Left ventricle myocardium superior (tissue), 1 donor: ENCODE measurements at regions not wholly inside any gene's neighbourhood (a gene's known extent, or its start where the extent isn't known, plus 50 kb on each side); places are given as distances from the start of the nearest gene placed in this dataset.

Source experiments
- ATAC-seq: fragments of 200-7000 bp; cut with Tn5 transposase; one replicate; pipeline ENCODE4 v1.9.1; 2020; ENCODE audit warnings: mild to moderate bottlenecking, moderate library complexity
- DNase-seq: peaks from one replicate; pipeline ENCODE4 v3.0.0-alpha.2; 2020
- intact Hi-C: fragments of 100-400 bp; cut with micrococcal nuclease; formaldehyde crosslinking; loops from one replicate; pipeline ENCODE4 v1.11.0; 2022
- donor health status: DM: no; HTN: yes; CAD: no; lungs with severe emphysema.

GRCh38 chr3:106640353-106640752, 736.9 kb upstream of the CCDC54 start:
- DNase-seq (no peak), ATAC-seq (no peak)
- intact Hi-C loops, result no loop called here

GRCh38 chr3:106642161-106642560, 735.1 kb upstream of the CCDC54 start:
- ATAC-seq (no peak), DNase-seq (no peak)
- intact Hi-C loops, result no loop called here

GRCh38 chr3:106643684-106644161, 733.5 kb upstream of the CCDC54 start:
- intact Hi-C loops, result no loop called here
- no peak for ATAC-seq
- no peak for DNase-seq

GRCh38 chr3:106673926-106674569, 703.2 kb upstream of the CCDC54 start:
- no peak for DNase-seq
- intact Hi-C loops, result no loop called here
- ATAC-seq, result no peak

- DNase-seq (no peak), ATAC-seq (no peak)
- intact Hi-C loops, result no loop called here
Measured at GRCh38 chr3:106675451-106675850, 701.8 kb upstream of the CCDC54 start.

GRCh38 chr3:106678657-106679390, 698.4 kb upstream of the CCDC54 start:
- DNase-seq (no peak), ATAC-seq (no peak)

GRCh38 chr3:106683953-106684620, 693.2 kb upstream of the CCDC54 start:
- ATAC-seq (no peak), DNase-seq (no peak)
- intact Hi-C loops, result no loop called here

More at GRCh38 chr3:106678657-106679390, 698.4 kb upstream of the CCDC54 start:
- intact Hi-C loops, result no loop called here

GRCh38 chr3:106685745-106686144, 691.5 kb upstream of the CCDC54 start:
- DNase-seq (no peak), ATAC-seq (no peak)
- intact Hi-C loops, result no loop called here

GRCh38 chr3:106687905-106688304, 689.3 kb upstream of the CCDC54 start:
- intact Hi-C loops, result no loop called here
- DNase-seq, result no peak
- ATAC-seq, result no peak

GRCh38 chr3:106688464-106688863, 688.8 kb upstream of the CCDC54 start:
- ATAC-seq, result peak; percentile 48
- intact Hi-C loops, result no loop called here
- DNase-seq, result no peak

GRCh38 chr3:106691476-106691875, 685.8 kb upstream of the CCDC54 start:
- DNase-seq (no peak), ATAC-seq (no peak)
- intact Hi-C loops, result no loop called here

- ATAC-seq (no peak), DNase-seq (no peak)
- intact Hi-C loops, result no loop called here
Measured at GRCh38 chr3:106692624-106693023, 684.6 kb upstream of the CCDC54 start.

GRCh38 chr3:106699122-106699521, 678.1 kb upstream of the CCDC54 start:
- ATAC-seq, result no peak
- intact Hi-C loops, result no loop called here

GRCh38 chr3:106700981-106701380, 676.3 kb upstream of the CCDC54 start:
- ATAC-seq (no peak), DNase-seq (no peak)
- intact Hi-C loops, result no loop called here

More at GRCh38 chr3:106699122-106699521, 678.1 kb upstream of the CCDC54 start:
- DNase-seq, result no peak

- intact Hi-C loops, result no loop called here
- ATAC-seq (no peak), DNase-seq (no peak)
Measured at GRCh38 chr3:106703524-106703923, 673.7 kb upstream of the CCDC54 start.

- DNase-seq, result no peak
- ATAC-seq, result no peak
- intact Hi-C loops, result no loop called here
Measured at GRCh38 chr3:106707347-106707746, 669.9 kb upstream of the CCDC54 start.

- ATAC-seq, result no peak
- intact Hi-C loops, result no loop called here
Measured at GRCh38 chr3:106710596-106710995, 666.6 kb upstream of the CCDC54 start.

GRCh38 chr3:106711650-106712049, 665.6 kb upstream of the CCDC54 start:
- ATAC-seq (no peak), DNase-seq (no peak)
- intact Hi-C loops, result no loop called here

More at GRCh38 chr3:106710596-106710995, 666.6 kb upstream of the CCDC54 start:
- DNase-seq, result no peak

- intact Hi-C loops, result no loop called here
- no peak for DNase-seq
- no peak for ATAC-seq
Measured at GRCh38 chr3:106714400-106714799, 662.8 kb upstream of the CCDC54 start.

GRCh38 chr3:106715286-106715685, 662.0 kb upstream of the CCDC54 start:
- ATAC-seq (no peak), DNase-seq (no peak)
- intact Hi-C loops, result no loop called here
